GM19455 (cell line): ENCODE measurements at regions not wholly inside any gene's neighbourhood (a gene's known extent, or its start where the extent isn't known, plus 50 kb on each side); places are given as distances from the start of the nearest gene placed in this dataset.

Experiments
- ATAC-seq: cut with Tn5 transposase; IDR thresholded peaks from one replicate; pipeline ENCODE4 v1.9.1; 2021; ENCODE audit not compliant: unreplicated experiment

DNA sequence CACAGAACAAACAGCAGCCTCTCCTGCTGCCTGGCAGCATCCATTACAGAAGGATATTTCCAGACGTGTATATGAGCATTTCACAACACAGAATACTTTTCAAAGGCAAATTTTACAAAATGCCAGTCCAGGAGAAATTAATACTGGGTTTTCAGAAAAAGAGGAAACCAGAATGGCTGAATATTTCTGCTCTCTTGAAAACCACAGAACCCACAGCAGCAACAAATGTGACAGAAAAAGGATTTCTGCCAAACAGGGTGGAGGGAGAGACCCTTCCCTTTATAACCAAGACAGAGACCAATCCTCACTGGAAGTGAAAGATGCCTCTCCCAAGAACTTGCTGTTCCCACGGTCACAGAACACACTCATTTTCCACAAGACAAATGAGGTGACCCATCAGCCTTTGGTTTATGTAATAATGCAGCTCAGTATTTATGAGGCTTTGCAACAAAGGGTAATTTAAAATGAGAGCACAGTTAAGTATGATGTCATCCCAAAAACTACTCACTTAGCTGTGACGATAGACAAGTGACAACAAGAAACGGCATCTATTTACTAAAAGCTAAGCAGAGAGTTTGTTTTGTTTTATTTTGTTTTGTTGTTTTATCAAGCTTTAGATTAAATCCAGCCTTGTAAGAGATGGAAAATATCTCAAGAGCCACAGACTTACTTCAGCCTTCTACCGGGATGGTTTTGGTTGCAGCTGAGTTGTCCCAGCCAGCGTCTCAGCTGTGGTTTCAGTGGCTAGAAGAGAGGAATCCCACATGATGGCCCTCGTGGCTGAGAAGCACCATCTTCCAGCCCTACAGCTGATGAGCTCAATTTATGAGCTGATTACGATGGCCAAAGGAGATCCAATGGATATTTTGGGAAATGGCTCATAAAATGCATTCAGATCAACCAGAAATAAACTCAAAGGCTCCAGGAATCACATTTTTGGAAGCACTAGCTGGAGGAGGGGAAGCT is 249.3 kb upstream of the AGAP1 start:
- ATAC-seq, result no peak

GRCh38 chr2:235247001-235247400 is 246.8 kb upstream of the AGAP1 start:
- no peak for ATAC-seq

DNA sequence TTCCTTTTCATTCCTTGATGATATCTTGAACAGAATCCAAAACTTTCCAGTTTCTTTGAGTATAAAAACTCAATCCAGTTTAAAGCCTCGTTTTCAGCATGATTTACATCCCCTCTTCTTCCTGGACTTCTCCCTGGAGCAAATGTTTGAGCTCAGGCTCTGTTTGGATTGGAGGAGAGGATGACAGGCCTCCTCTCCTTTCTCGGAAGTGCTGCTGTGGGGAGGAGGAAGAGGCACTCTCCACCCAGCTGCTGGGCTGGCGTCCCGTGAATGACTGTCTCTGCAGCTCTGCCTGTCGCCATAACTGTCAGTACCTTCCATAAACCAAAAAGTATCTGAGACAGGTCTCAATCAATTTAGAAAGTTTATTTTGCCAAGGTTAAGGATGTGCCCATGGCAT is 238.2 kb upstream of the AGAP1 start:
- ATAC-seq, result no peak

DNA sequence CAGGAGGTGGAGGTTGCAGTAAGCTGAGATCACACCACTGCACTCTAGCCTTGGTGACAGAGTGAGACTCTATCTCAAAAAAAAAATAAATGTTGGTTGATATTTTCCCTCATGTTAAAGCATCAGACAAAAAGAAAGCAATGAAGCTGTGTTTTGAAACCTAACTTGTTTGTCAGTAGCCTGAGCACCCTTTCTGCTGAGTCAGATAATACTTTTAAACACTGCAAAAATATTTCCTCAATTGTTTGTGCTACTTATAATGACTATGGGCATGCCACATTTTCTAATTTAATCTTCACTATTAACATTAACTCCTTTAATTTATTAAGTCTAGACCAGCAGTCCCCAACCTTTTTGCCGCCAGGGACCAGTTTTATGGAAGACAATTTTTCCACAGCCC is 236.3 kb upstream of the AGAP1 start:
- no peak for ATAC-seq

- ATAC-seq, result no peak
Observed at GRCh38 chr2:235262750-235263149, 231.1 kb upstream of the AGAP1 start.

GRCh38 chr2:235263205-235264120 is 230.4 kb upstream of the AGAP1 start:
- ATAC-seq, result no peak

- ATAC-seq, result no peak
Observed at GRCh38 chr2:235264121-235264493, 229.7 kb upstream of the AGAP1 start.

DNA sequence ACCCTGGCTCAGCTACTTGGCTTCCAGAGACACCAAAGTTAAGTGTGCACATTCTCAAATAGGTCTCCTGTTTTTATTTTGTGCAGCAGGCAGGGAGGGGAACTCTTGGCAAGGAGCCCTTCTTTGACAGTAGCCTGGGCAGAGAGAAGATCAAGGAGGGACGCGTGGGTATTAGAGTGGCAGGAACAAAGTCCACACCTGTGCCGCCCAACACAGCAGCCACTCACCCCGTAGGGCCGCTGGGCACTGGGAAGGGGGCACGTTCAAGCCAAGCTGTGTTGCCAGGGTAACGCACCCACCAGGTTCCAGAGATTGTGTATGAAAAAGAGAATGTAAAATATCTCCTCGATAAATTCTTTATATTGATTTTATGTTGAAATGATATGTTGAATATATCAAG is 229.3 kb upstream of the AGAP1 start:
- ATAC-seq, result no peak

DNA sequence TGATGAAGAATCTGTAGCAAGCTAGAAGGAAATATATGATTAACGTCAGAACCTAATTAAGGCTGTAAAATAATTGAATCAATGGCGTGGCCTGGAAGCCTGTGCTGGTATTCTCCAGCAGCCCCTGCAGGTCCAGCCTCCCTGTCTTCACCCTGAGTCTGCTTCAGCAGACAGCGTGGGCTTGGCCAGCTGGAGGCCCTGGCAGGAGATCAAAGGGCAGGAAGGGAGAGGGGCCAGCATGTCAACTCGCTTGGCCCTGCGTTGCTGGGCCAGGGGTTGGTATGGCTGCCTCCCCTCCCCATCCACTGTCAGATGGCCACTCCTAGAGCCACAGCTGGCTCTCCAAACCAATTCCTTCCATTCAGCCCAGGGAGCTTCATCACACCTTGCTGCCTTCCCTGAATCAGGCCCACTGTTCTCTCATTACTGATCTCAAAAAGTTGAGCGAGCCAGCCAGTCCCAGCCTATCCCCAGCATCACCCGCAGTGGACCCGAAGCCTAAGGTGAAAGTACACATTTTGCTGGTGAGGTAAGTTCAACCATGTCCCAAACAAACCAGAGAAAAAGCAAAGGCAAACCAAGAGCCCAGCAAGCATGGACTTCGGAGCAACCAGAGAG is 228.4 kb upstream of the AGAP1 start:
- no peak for ATAC-seq

DNA sequence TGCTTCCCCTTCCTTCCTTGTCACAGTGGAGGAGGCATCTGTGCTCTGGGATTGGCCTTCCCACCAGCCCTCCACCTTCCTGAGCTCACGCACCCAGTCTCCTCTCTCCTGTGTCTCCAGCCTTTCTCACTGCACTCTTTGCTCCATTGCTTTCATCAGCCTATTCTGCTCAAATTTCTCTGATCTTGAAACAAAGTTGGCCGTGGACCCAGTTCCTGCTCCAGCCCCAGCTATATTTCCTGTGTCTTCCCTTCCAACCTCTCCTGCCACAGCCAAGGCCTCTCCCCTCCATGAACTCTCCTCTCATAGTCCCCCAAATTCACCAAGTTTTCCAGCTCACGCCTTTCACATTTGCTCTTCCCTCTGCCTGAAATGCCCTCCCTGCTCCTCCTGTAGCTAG is 226.6 kb upstream of the AGAP1 start:
- ATAC-seq, result no peak

- no peak for ATAC-seq
Observed at GRCh38 chr2:235268535-235268934, 225.3 kb upstream of the AGAP1 start.

GRCh38 chr2:235270291-235270690 is 223.6 kb upstream of the AGAP1 start:
- ATAC-seq, result no peak

GRCh38 chr2:235270956-235271355 is 222.9 kb upstream of the AGAP1 start:
- ATAC-seq, result peak; percentile 81

GRCh38 chr2:235271936-235272335 is 221.9 kb upstream of the AGAP1 start:
- no peak for ATAC-seq

GRCh38 chr2:235274023-235274422 is 219.8 kb upstream of the AGAP1 start:
- no peak for ATAC-seq

- ATAC-seq, result no peak
Observed at GRCh38 chr2:235277485-235277884, 216.4 kb upstream of the AGAP1 start.

GRCh38 chr2:235278771-235279355 is 215.0 kb upstream of the AGAP1 start:
- ATAC-seq, result no peak

- no peak for ATAC-seq
Observed at GRCh38 chr2:235279965-235280364, 213.9 kb upstream of the AGAP1 start.

DNA sequence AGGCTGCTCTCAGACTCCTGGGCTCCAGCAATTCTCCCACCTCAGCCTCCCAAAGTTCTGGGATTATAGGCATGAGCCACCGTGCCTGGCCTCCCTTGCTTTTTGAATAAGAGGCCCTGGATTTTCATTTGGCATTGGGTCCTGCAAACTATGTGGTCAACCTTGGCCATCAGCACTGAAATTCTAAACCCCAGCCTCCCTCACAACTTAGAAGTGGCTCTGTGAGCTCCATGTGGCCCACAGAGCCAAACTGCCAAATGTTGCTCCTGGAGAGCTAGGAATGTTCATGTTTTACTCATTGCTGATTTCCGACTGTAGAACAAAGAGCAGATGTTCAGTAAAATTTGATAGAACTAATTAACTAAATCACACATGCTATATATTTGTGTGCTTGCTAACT is 210.6 kb upstream of the AGAP1 start:
- ATAC-seq, result no peak

GRCh38 chr2:235286622-235287374 is 207.0 kb upstream of the AGAP1 start:
- no peak for ATAC-seq
